ENCODE measurements at regions not wholly inside any gene's neighbourhood (a gene's known extent, or its start where the extent isn't known, plus 50 kb on each side); places are given as distances from the start of the nearest gene placed in this dataset.

DNA sequence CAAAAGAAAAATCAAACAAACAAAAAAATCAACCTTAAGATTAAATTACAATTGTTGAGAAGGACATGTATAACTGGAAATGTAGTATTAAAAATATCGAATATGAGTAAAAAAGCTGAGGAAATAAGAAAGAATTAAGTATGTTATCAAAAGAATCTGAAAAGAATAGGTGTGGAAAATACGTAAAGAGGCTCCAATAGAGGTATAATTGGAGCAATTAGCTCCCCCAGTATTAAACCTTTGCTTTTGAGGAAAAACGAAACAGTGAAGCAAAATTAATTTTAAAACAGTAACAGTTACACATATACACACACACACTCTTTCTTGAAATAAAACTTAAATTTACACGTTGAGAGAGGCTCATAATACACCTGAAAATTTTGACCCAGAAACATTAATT lies 578.7 kb upstream of the ADAMTS16 start:
- H3K27me3 ChIP-seq (ENCODE audit: insufficient read depth, low read length): no peaks in the 10 kb centered on the region
- no peak overlapping the region for H4K91ac ChIP-seq (ENCODE audit: insufficient read length, low read depth, low read length)
- Mint-ChIP-seq H3K27me3 (ENCODE audit: low read depth) (no peaks in the 10 kb centered on the region), H3K36me3 (ENCODE audit: insufficient read depth in 1 of 3, low read depth in 3 of 3) (peaks cover 9 to 16% (median 12%) of the 10 kb centered on the region in 3 experiments; a peak in 6 of 7 replicates), H3K27ac (no peak overlapping the region), H3K9me3 (peaks cover 15 to 26% of the 10 kb centered on the region in 2 experiments), H3K4me3 (no peak overlapping the region), H3K4me1 (peaks cover 10 to 11% of the 10 kb centered on the region in 2 experiments)
- no peak overlapping the region for H2BK5ac ChIP-seq (ENCODE audit: insufficient read length, low read length)
- H3K14ac ChIP-seq (ENCODE audit: insufficient read depth, low read length): no peak overlapping the region
- H3T11ph ChIP-seq (ENCODE audit: low read length): no peak overlapping the region
- no peak for TF ChIP-seq CTCF (conservative IDR thresholded peaks at IDR 0.05)
- H2AK5ac ChIP-seq (ENCODE audit: insufficient read length, low read length): no peak overlapping the region
- H2BK120ac ChIP-seq (ENCODE audit: low read depth, low read length, poor library complexity, severe bottlenecking): no peak overlapping the region
- no peak overlapping the region for H3K27ac ChIP-seq (ENCODE audit: insufficient read length, low read depth, low read length)
- no peaks in the 10 kb centered on the region for H3K23me2 ChIP-seq (ENCODE audit: insufficient read length, low read depth, low read length, poor library complexity, severe bottlenecking)
- no peak overlapping the region for H3K9ac ChIP-seq (ENCODE audit: extremely low read depth, insufficient read length, low read length)
- H2BK15ac ChIP-seq (ENCODE audit: low read depth, low read length): no peak overlapping the region
- no peak overlapping the region for H2AFZ ChIP-seq (ENCODE audit: low read length)
- no peak overlapping the region for H2BK20ac ChIP-seq (ENCODE audit: low read depth, low read length, poor library complexity, severe bottlenecking)
- no peak overlapping the region for H3K18ac ChIP-seq (ENCODE audit: insufficient read length, low read depth, low read length)
- no peak overlapping the region for H3K4ac ChIP-seq (ENCODE audit: low read depth, low read length)
- H3K79me2 ChIP-seq (ENCODE audit: insufficient read depth, low read length): no peaks in the 10 kb centered on the region
- H2BK12ac ChIP-seq (ENCODE audit: insufficient read length, low read depth, low read length): no peak overlapping the region
- H3K9me3 ChIP-seq (ENCODE audit: control insufficient read depth, low read depth, low read length): peaks cover 5% of the 10 kb centered on the region
- WGBS (ENCODE audit: extremely low coverage, insufficient read length, low lambda C conversion rate): no CpG with 5 or more reads among the region's 4 CpGs
- H4K20me1 ChIP-seq (ENCODE audit: control insufficient read depth, insufficient read depth, insufficient read length): no peaks in the 10 kb centered on the region
- no peak overlapping the region for H3K56ac ChIP-seq (ENCODE audit: insufficient read length, low read depth, low read length)
- no peaks in the 10 kb centered on the region for H3K4me1 ChIP-seq (ENCODE audit: insufficient read depth, low read length)
- H3K79me1 ChIP-seq (ENCODE audit: insufficient read depth, low read depth, low read length, poor library complexity, severe bottlenecking): no peaks in the 10 kb centered on the region
- H3K23ac ChIP-seq (ENCODE audit: insufficient read length, low read depth, low read length): no peak overlapping the region
- no peak overlapping the region for H3K4me2 ChIP-seq (ENCODE audit: insufficient read depth, insufficient read length, low read length)
- no peak overlapping the region for H4K8ac ChIP-seq (replicated peaks; ENCODE audit: insufficient read length, low read depth, low read length)
- no peak for DNase-seq
- no peak overlapping the region for H4K5ac ChIP-seq (ENCODE audit: insufficient read length, low read depth, low read length)

All from H9 (cell line).